ENCODE measurements at regions not wholly inside any gene's neighbourhood (a gene's known extent, or its start where the extent isn't known, plus 50 kb on each side); places are given as distances from the start of the nearest gene placed in this dataset.

- TF ChIP-seq CTCF (IDR thresholded peaks at IDR 0.05; ENCODE audit: borderline replicate concordance, extremely low read depth, low read length, poor library complexity, severe bottlenecking) = no peak
- no peak for TF ChIP-seq EZH2 (IDR thresholded peaks at IDR 0.05; ENCODE audit: borderline replicate concordance, low read depth, low read length, severe bottlenecking)
Observed at GRCh38 chr3:152096280-152096906, 172.3 kb upstream of the MBNL1 start.

All from DND-41 (cell line).